H9 (cell line): ENCODE measurements at regions not wholly inside any gene's neighbourhood (a gene's known extent, or its start where the extent isn't known, plus 50 kb on each side); places are given as distances from the start of the nearest gene placed in this dataset.

Experiments used
- DNase-seq: peaks from one replicate; pipeline ENCODE4 v3.0.0-alpha.2; 2017
- H2AFZ ChIP-seq: one replicate; pipeline ENCODE4 v1.6.1; 2013; ENCODE audit warnings: mild to moderate bottlenecking, low read length, control low read depth, moderate library complexity
- H2AK5ac ChIP-seq: 2 replicates; pipeline ENCODE4 v1.6.1; 2013; ENCODE audit warnings: low read length, control low read depth, mixed read lengths; ENCODE audit not compliant: insufficient read length
- H2BK120ac ChIP-seq: one replicate; pipeline ENCODE4 v1.6.1; 2013; ENCODE audit warnings: low read depth, mild to moderate bottlenecking, low read length, control low read depth, inconsistent platforms; ENCODE audit not compliant: poor library complexity, severe bottlenecking
- H2BK12ac ChIP-seq: 2 replicates; pipeline ENCODE4 v1.6.1; 2013; ENCODE audit warnings: low read length, control low read depth, mixed read lengths, low read depth; ENCODE audit not compliant: insufficient read length
- H2BK15ac ChIP-seq: 2 replicates; pipeline ENCODE4 v1.6.1; 2013; ENCODE audit warnings: low read depth, low read length, control low read depth
- H2BK20ac ChIP-seq: one replicate; pipeline ENCODE4 v1.6.1; 2013; ENCODE audit warnings: low read depth, mild to moderate bottlenecking, low read length, control low read depth, inconsistent platforms; ENCODE audit not compliant: poor library complexity, severe bottlenecking
- H2BK5ac ChIP-seq: 2 replicates; pipeline ENCODE4 v1.6.1; 2013; ENCODE audit warnings: low read length, control low read depth, mixed read lengths; ENCODE audit not compliant: insufficient read length
- H3K14ac ChIP-seq: 2 replicates; pipeline ENCODE4 v1.6.1; 2013; ENCODE audit warnings: low read length, control low read depth; ENCODE audit not compliant: insufficient read depth
- H3K18ac ChIP-seq: 2 replicates; pipeline ENCODE4 v1.6.1; 2013; ENCODE audit warnings: low read depth, mild to moderate bottlenecking, mixed read lengths, low read length, control low read depth; ENCODE audit not compliant: insufficient read length
- H3K23ac ChIP-seq: 2 replicates; pipeline ENCODE4 v1.6.1; 2013; ENCODE audit warnings: low read length, control low read depth, mixed read lengths, low read depth; ENCODE audit not compliant: insufficient read length
- H3K23me2 ChIP-seq: 2 replicates; pipeline ENCODE4 v1.6.1; 2013; ENCODE audit warnings: low read depth, mild to moderate bottlenecking, mixed read lengths, low read length, control low read depth; ENCODE audit not compliant: insufficient read length, poor library complexity, severe bottlenecking
- H3K27ac ChIP-seq: 2 replicates; pipeline ENCODE4 v1.5.1; 2013; ENCODE audit warnings: low read length, control low read depth, mixed read lengths, low read depth; ENCODE audit not compliant: insufficient read length
- H3K27me3 ChIP-seq: 2 replicates; pipeline ENCODE4 v1.6.1; 2013; ENCODE audit warnings: low read length, control low read depth, inconsistent platforms; ENCODE audit not compliant: insufficient read depth
- H3K4ac ChIP-seq: 2 replicates; pipeline ENCODE4 v1.6.1; 2013; ENCODE audit warnings: low read depth, mild to moderate bottlenecking, control low read depth, inconsistent platforms, low read length, moderate library complexity
- H3K4me1 ChIP-seq: 2 replicates; pipeline ENCODE4 v1.6.1; 2013; ENCODE audit warnings: low read length, control low read depth, inconsistent platforms; ENCODE audit not compliant: insufficient read depth
- H3K4me2 ChIP-seq: 2 replicates; pipeline ENCODE4 v1.6.1; 2013; ENCODE audit warnings: low read length, control low read depth, mixed read lengths; ENCODE audit not compliant: insufficient read length, insufficient read depth
- H3K56ac ChIP-seq: 2 replicates; pipeline ENCODE4 v1.6.1; 2013; ENCODE audit warnings: low read depth, mild to moderate bottlenecking, mixed read lengths, low read length, control low read depth; ENCODE audit not compliant: insufficient read length
- H3K79me1 ChIP-seq: 2 replicates; pipeline ENCODE4 v1.6.1; 2013; ENCODE audit warnings: low read depth, mild to moderate bottlenecking, moderate library complexity, low read length, control low read depth, inconsistent platforms; ENCODE audit not compliant: insufficient read depth, poor library complexity, severe bottlenecking
- H3K79me2 ChIP-seq: 2 replicates; pipeline ENCODE4 v1.6.1; 2013; ENCODE audit warnings: low read length, control low read depth, inconsistent platforms; ENCODE audit not compliant: insufficient read depth
- H3K9ac ChIP-seq: 2 replicates; pipeline ENCODE4 v1.6.1; 2013; ENCODE audit warnings: low read length, control low read depth, mixed read lengths; ENCODE audit not compliant: insufficient read length; ENCODE audit errors: extremely low read depth
- H3K9me3 ChIP-seq: one replicate; pipeline ENCODE4 v1.6.1; 2013; ENCODE audit warnings: low read depth, low read length, inconsistent platforms; ENCODE audit not compliant: control insufficient read depth
- H3T11ph ChIP-seq: one replicate; pipeline ENCODE4 v1.6.1; 2013; ENCODE audit warnings: mild to moderate bottlenecking, low read length, control low read depth, inconsistent platforms
- H4K20me1 ChIP-seq: one replicate; pipeline ENCODE4 v1.6.1; 2013; ENCODE audit not compliant: control insufficient read depth, insufficient read length, insufficient read depth
- H4K5ac ChIP-seq: 2 replicates; pipeline ENCODE4 v1.6.1; 2013; ENCODE audit warnings: low read depth, mild to moderate bottlenecking, mixed read lengths, low read length, control low read depth; ENCODE audit not compliant: insufficient read length
- H4K8ac ChIP-seq: replicated peaks from 2 replicates; pipeline ENCODE4 v1.6.1; 2013; ENCODE audit warnings: low read length, control low read depth, mixed read lengths, low read depth; ENCODE audit not compliant: insufficient read length
- H4K91ac ChIP-seq: 2 replicates; pipeline ENCODE4 v1.6.1; 2013; ENCODE audit warnings: low read depth, mild to moderate bottlenecking, moderate library complexity, mixed read lengths, low read length, control low read depth; ENCODE audit not compliant: insufficient read length
- H3K27ac Mint-ChIP-seq, 3 experiments: 2 replicates in 2 of 3; 3 replicates in 1 of 3; pipeline ENCODE4 v1.8.0; 2020 to 2021; ENCODE audit warnings: mixed read lengths in 3 of 3, mild to moderate bottlenecking in 1 of 3, moderate library complexity in 1 of 3
- H3K27me3 Mint-ChIP-seq: 2 replicates; pipeline ENCODE4 v1.8.0; 2021; ENCODE audit warnings: low read depth, mild to moderate bottlenecking, moderate library complexity, mixed read lengths
- H3K36me3 Mint-ChIP-seq, 3 experiments: 2 replicates in 2 of 3; 3 replicates in 1 of 3; pipeline ENCODE4 v1.8.0; 2020 to 2021; ENCODE audit warnings: low read depth in 3 of 3, mixed read lengths in 3 of 3; ENCODE audit not compliant: insufficient read depth in 1 of 3
- H3K4me1 Mint-ChIP-seq, 2 experiments: 2 replicates each; pipeline ENCODE4 v1.8.0; 2020; ENCODE audit warnings: mixed read lengths in 2 of 2
- H3K4me3 Mint-ChIP-seq, 2 experiments: 2 replicates in 1 of 2; 3 replicates in 1 of 2; pipeline ENCODE4 v1.8.0; 2020 to 2021; ENCODE audit warnings: mild to moderate bottlenecking in 2 of 2, mixed read lengths in 2 of 2, moderate library complexity in 1 of 2
- H3K9me3 Mint-ChIP-seq, 2 experiments: 2 replicates in 1 of 2; 3 replicates in 1 of 2; pipeline ENCODE4 v1.8.0; 2020; ENCODE audit warnings: mild to moderate bottlenecking in 2 of 2, mixed read lengths in 2 of 2, moderate library complexity in 1 of 2
- CTCF ChIP-seq: fragments of 200-600 bp; sonication (generic); conservative IDR thresholded peaks from 3 replicates; pipeline ENCODE4 v1.8.0; 2021; ENCODE audit warnings: antibody characterized with exemption, mild to moderate bottlenecking
- WGBS: extraction: QIAGEN DNeasy Blood & Tissue Kit; methylation state at CpG from one replicate; pipeline ENCODE4 v1.1.7; 2013; ENCODE audit warnings: missing lambda C conversion rate, low lambda C conversion rate, mixed read lengths; ENCODE audit not compliant: insufficient read length; ENCODE audit errors: extremely low coverage; 5-methylcytosine and 5-hydroxymethylcytosine counted together

DNA sequence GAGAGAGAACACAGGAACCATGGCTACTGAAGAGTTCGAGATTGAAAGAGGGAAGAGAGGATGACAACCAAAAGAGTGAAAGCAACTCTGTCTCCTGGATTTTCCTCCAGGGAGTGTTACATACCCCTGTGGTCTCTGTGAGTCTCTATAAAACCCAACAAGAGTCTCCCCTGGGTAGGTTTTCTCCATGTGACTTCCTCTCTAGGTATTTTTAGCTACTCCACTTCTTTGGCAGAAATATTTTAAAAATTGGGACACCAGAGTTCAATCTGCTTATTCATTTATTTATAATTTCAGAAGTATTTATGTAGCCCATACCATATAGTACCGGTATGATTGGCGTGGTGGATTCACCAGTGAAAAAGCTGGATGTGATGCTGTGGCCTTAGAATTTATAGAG is 671.7 kb upstream of the NR2F2 start:
- no peak overlapping the region for H4K5ac ChIP-seq
- Mint-ChIP-seq H3K36me3 (no peaks in the 10 kb centered on the region), H3K9me3 (no peaks in the 10 kb centered on the region; a peak in 1 of 5 replicates), H3K4me3 (no peak overlapping the region), H3K27me3 (no peaks in the 10 kb centered on the region), H3K27ac (no peak overlapping the region; a peak in 1 of 7 replicates), H3K4me1 (no peaks in the 10 kb centered on the region)
- no peaks in the 10 kb centered on the region; the same call in 1 of the 2 replicates for H3K27me3 ChIP-seq
- no peak overlapping the region for H2AFZ ChIP-seq
- no peaks in the 10 kb centered on the region for H3K9me3 ChIP-seq
- no peak overlapping the region for H3K18ac ChIP-seq
- no peak overlapping the region for H2BK5ac ChIP-seq
- H2BK12ac ChIP-seq = no peak overlapping the region
- DNase-seq = no peak
- H3K79me1 ChIP-seq = no peaks in the 10 kb centered on the region
- H4K91ac ChIP-seq = no peak overlapping the region
- no peaks in the 10 kb centered on the region for H4K20me1 ChIP-seq
- no CpG with 5 or more reads among the region's 3 CpGs for WGBS
- H4K8ac ChIP-seq = no peak overlapping the region
- no peak overlapping the region for H3K23ac ChIP-seq
- H2AK5ac ChIP-seq = no peak overlapping the region
- H3K9ac ChIP-seq = no peak overlapping the region
- H3K4ac ChIP-seq = no peak overlapping the region
- no peak overlapping the region for H2BK120ac ChIP-seq
- H3K27ac ChIP-seq = no peak overlapping the region
- no peak overlapping the region for H3K56ac ChIP-seq
- H3K14ac ChIP-seq = no peak overlapping the region
- no peak overlapping the region for H3T11ph ChIP-seq
- H2BK20ac ChIP-seq = no peak overlapping the region
- H3K23me2 ChIP-seq = no peaks in the 10 kb centered on the region
- H3K4me1 ChIP-seq = no peaks in the 10 kb centered on the region
- no peaks in the 10 kb centered on the region for H3K79me2 ChIP-seq
- no peak overlapping the region for H3K4me2 ChIP-seq
- TF ChIP-seq CTCF = no peak
- H2BK15ac ChIP-seq = no peak overlapping the region
